Heart left ventricle (tissue), 16 donors: ENCODE measurements at regions not wholly inside any gene's neighbourhood (a gene's known extent, or its start where the extent isn't known, plus 50 kb on each side); places are given as distances from the start of the nearest gene placed in this dataset.
"Not testable (repeated sequence)": the region's sequence is repeated elsewhere in the genome, so short reads cannot be mapped to it uniquely, and the experiment has no call there.

ENCODE experiments used
- ATAC-seq, 4 donors: fragments of 200-7000 bp; cut with Tn5 transposase; one replicate each; pipeline ENCODE4 v1.9.1; 2020 to 2022; ENCODE audit warnings: moderate library complexity in 4 of 4, mild to moderate bottlenecking in 3 of 4, moderate number of reproducible peaks in 1 of 4
- DNase-seq, 5 donors: peaks; one replicate each; pipeline ENCODE4 v3.0.0-alpha.2; 2020
- H3K27ac ChIP-seq, 12 donors: fragments of 200-600 bp; sonication (generic) in 4 of 12; one replicate each; pipeline versions ENCODE4 v1.5.0 to v1.8.0; 2016 to 2022; ENCODE audit warnings: mild to moderate bottlenecking in 2 of 12
- H3K27me3 ChIP-seq, 9 donors: fragments of 200-600 bp; sonication (generic) in 2 of 9; one replicate each; pipeline versions ENCODE4 v1.5.1 to v1.8.0; 2016 to 2022; ENCODE audit warnings: mild to moderate bottlenecking in 3 of 9
- H3K36me3 ChIP-seq, 9 donors: fragments of 200-600 bp; sonication (generic) in 2 of 9; one replicate each; pipeline versions ENCODE4 v1.5.0 to v1.8.0; 2018 to 2022; ENCODE audit warnings: mild to moderate bottlenecking in 2 of 9
- H3K4me1 ChIP-seq, 12 donors: fragments of 200-600 bp; sonication (generic) in 4 of 12; one replicate each; pipeline versions ENCODE4 v1.5.0 to v1.8.0; 2016 to 2022; ENCODE audit warnings: mild to moderate bottlenecking in 3 of 12
- H3K4me3 ChIP-seq, 12 donors: fragments of 200-600 bp; sonication (generic) in 4 of 12; one replicate each; pipeline versions ENCODE4 v1.5.0 to v1.8.0; 2017 to 2022; ENCODE audit warnings: mild to moderate bottlenecking in 9 of 12, moderate library complexity in 4 of 12
- H3K9me3 ChIP-seq, 12 donors: fragments of 200-600 bp; sonication (generic) in 4 of 12; one replicate each; pipeline versions ENCODE4 v1.5.0 to v1.8.0; 2016 to 2022; ENCODE audit warnings: mild to moderate bottlenecking in 1 of 12
- POLR2A ChIP-seq, 2 donors: fragments of 450-650 bp; IDR thresholded peaks; one replicate each; pipeline ENCODE4 v1.6.1; 2017; ENCODE audit warnings: antibody characterized with exemption in 2 of 2, mild to moderate bottlenecking in 2 of 2, moderate library complexity in 2 of 2
- WGBS, 4 donors: extraction: QIAGEN DNeasy Blood & Tissue Kit in 2 of 4; methylation state at CpG; one replicate each; pipeline versions ENCODE4 v1.1.5 to v1.1.7; 2013 to 2018; 5-methylcytosine and 5-hydroxymethylcytosine counted together
- intact Hi-C, 10 donors: fragments of 100-400 bp; cut with DNase I; formaldehyde crosslinking; loops; one replicate each; pipeline versions ENCODE4 v1.11.1 to v1.14.2; 2022
- TF ChIP-seq, protein P1 (sequence below), 12 donors: fragments of 200-600 bp; sonication (generic) in 4 of 12; IDR thresholded peaks; one replicate each; pipeline versions ENCODE4 v1.5.0 to v1.8.0; 2018 to 2022; ENCODE audit warnings: antibody characterized with exemption in 12 of 12, mild to moderate bottlenecking in 5 of 12
- donor health status: ischemic (EF 13 %, LVEDD 7.1; RV severe dilation, severe dysfunction).
- donor health status: healthy with polysubstance abuse.
- donor health status: DM: no; HTN: yes; CAD: no.
- donor health status: DM: no; HTN: no; CAD: no.
- donor health status: ischemic (EF 25% LVEDD 6.9; RV normal size, moderate dysfunction).
- donor health status: ischemic (EF 25% LVEDD 5.7; RV mildly dilated, moderate dysfunction).
- donor health status: healthy.
- donor health status: DM: yes; HTN: yes; CAD: no.
- donor health status: ischemic (EF 35%, LVEDD 5.7; RV mildly dilated, moderate dysfunction).
- donor health status: nonischemic (EF 11% LVEDD 7.7; RV severe dilation, severe dysfunction).
- donor health status: DM: yes; HTN: yes; CAD: no.
- donor health status: PGD.
- donor health status: ischemic (EF 29% LVEDD 5.4; RV normal size, mild dysfunction).
- donor health status: nonischemic (EF 23%, LVEDD 6.1; RV moderate dilation, normal function).

DNA sequence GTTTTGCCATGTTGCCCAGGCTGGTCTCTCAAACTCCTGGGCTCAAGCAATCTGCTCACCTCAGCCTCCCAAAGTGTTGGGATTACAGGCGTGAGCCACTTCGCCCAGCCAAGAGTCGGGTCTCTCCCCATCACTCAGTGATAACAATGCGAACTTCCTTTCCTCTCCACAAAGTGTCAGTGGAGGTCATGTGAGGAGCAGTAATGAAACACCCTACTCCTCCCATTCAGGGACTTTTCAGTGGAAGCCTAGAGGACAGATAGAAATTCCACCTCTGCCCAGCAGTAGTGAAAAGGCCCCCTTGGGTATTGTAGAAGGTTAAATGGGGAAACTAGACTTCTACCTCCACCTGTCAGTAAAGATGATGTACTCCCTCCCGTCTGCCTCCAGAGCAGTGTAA is 141.9 kb upstream of the STK26 start:
- Histone ChIP-seq H3K4me3 (no peak overlapping the region), H3K4me1 (no peaks in the 10 kb centered on the region), H3K27me3 (peaks cover 0 to 42% (median 0%) of the 10 kb centered on the region in 9 donors), H3K9me3 (peaks cover 0 to 13% (median 0%) of the 10 kb centered on the region in 12 donors), H3K27ac (no peak overlapping the region), H3K36me3 (no peaks in the 10 kb centered on the region)
- TF ChIP-seq, protein P1, sequence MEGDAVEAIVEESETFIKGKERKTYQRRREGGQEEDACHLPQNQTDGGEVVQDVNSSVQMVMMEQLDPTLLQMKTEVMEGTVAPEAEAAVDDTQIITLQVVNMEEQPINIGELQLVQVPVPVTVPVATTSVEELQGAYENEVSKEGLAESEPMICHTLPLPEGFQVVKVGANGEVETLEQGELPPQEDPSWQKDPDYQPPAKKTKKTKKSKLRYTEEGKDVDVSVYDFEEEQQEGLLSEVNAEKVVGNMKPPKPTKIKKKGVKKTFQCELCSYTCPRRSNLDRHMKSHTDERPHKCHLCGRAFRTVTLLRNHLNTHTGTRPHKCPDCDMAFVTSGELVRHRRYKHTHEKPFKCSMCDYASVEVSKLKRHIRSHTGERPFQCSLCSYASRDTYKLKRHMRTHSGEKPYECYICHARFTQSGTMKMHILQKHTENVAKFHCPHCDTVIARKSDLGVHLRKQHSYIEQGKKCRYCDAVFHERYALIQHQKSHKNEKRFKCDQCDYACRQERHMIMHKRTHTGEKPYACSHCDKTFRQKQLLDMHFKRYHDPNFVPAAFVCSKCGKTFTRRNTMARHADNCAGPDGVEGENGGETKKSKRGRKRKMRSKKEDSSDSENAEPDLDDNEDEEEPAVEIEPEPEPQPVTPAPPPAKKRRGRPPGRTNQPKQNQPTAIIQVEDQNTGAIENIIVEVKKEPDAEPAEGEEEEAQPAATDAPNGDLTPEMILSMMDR (IDR thresholded peaks at IDR 0.05): no peak
- no peak for TF ChIP-seq POLR2A (IDR thresholded peaks at IDR 0.05)
- intact Hi-C loops: no loop called here
- WGBS, 4 donors: 42 to 56% (median 47%) methylated on average over 5 of the region's 5 CpGs
- no peak for DNase-seq
- ATAC-seq: no peak

DNA sequence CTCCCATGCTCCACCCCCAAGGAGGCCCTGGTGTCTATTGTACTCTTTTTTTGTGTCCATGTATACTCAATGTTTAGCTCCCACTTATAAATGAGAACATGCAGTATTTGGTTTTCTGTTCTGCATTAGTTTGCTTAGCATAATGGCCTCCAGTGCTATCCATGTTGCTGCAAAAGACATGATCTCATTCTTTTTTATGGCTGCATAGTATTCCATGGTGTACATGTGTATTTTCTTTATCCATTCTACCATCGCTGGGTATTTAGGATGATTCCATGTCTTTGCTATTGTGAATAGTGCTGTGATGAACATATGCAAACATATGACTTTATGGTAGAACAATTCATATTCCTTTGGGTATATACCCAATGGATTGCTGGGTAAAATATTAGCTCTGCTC is 138.1 kb upstream of the STK26 start:
- intact Hi-C loops, H3K4me3 ChIP-seq, H3K27ac ChIP-seq, ATAC-seq, H3K4me1 ChIP-seq, H3K36me3 ChIP-seq, DNase-seq: not testable (repeated sequence)
- peaks cover 0 to 18% (median 0%) of the 10 kb centered on the region in 12 donors for H3K9me3 ChIP-seq
- H3K27me3 ChIP-seq: peaks cover 0 to 51% (median 0%) of the 10 kb centered on the region in 9 donors
- WGBS, 4 donors: 82 to 95% (median 89%) methylated on average over 1 of the region's 1 CpG

DNA sequence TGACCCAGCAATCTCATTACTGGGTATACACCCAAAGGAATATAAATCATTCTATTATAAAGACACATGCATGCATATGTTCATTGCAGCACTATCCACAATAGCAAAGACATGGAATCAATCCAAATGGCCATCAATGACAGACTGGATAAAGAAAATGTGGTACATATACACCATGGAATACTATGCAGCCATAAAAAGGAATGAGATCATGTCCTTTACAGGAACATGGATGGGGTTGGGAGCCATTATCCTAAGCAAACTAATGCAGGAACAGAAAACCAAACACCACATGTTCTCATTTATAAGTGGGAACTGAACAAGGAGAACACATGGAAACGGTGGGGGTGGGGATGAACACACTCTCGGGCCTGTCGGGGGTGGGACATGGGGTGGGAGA is 129.2 kb upstream of the STK26 start:
- peaks cover 0 to 65% (median 0%) of the 10 kb centered on the region in 9 donors for H3K27me3 ChIP-seq
- DNase-seq, H3K9me3 ChIP-seq, H3K27ac ChIP-seq, ATAC-seq, H3K4me1 ChIP-seq, H3K36me3 ChIP-seq, intact Hi-C loops, H3K4me3 ChIP-seq: not testable (repeated sequence)
- WGBS, 4 donors: 61 to 90% (median 74%) methylated on average over 3 of the region's 3 CpGs

DNA sequence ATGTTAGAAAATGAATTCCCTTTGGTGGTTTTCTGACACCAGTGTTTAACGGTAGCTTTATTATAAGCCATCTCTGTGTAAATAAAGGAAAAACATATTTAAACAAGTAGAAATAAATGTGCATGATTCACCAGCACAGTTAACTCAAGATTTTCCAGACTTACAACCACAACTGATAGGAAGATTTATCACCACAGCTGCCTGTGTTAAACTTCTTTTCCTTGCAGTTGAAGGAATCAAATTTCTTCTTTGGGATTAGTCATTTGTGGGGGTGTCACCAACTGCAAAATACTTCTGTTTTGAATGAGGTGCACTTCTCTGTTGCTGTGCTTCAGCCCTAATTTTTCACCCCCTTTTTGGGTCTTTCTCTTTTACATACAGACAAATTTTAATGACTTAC is 128.1 kb upstream of the STK26 start:
- intact Hi-C loops: no loop called here
- WGBS, 4 donors: 49 to 62% (median 56%) methylated on average over 1 of the region's 1 CpG
- Histone ChIP-seq H3K4me3 (no peak overlapping the region), H3K4me1 (no peaks in the 10 kb centered on the region), H3K36me3 (no peaks in the 10 kb centered on the region), H3K27me3 (peaks cover 0 to 61% (median 0%) of the 10 kb centered on the region in 9 donors), H3K27ac (no peak overlapping the region), H3K9me3 (no peaks in the 10 kb centered on the region)
- TF ChIP-seq, protein P1 (IDR thresholded peaks at IDR 0.05): no peak
- no peak for TF ChIP-seq POLR2A (IDR thresholded peaks at IDR 0.05)
- DNase-seq (no peak), ATAC-seq (no peak)

DNA sequence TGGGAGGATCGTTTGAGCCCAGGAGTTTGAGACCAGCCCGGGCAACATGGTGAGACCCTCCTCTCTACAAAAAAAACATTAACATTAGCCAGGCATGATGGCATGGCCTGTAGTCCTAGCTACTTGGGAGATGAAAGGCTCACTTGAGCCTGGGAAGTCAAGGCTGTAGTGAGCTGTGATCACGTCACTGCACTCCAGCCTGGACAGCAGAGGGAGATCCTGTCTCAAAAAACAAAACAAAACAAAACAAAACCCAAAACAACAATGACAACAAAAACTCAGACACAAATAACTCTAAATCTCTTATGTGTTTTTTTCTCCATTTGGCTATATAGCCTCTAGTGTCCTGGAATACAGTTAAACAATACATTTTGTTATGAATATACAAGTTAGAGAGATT is 127.3 kb upstream of the STK26 start:
- TF ChIP-seq, protein P1 (IDR thresholded peaks at IDR 0.05): no peak
- no peak for TF ChIP-seq POLR2A (IDR thresholded peaks at IDR 0.05)
- DNase-seq (no peak), ATAC-seq (no peak)
- Histone ChIP-seq H3K27me3 (peaks cover 0 to 64% (median 0%) of the 10 kb centered on the region in 9 donors), H3K27ac (no peak overlapping the region), H3K9me3 (no peaks in the 10 kb centered on the region), H3K4me1 (no peaks in the 10 kb centered on the region), H3K36me3 (no peaks in the 10 kb centered on the region), H3K4me3 (no peak overlapping the region)
- intact Hi-C loops: no loop called here
- 52 to 66% (median 58%) methylated on average over 3 of the region's 3 CpGs for WGBS, 4 donors
